Liver (tissue), 3 donors: ENCODE measurements at regions not wholly inside any gene's neighbourhood (a gene's known extent, or its start where the extent isn't known, plus 50 kb on each side); places are given as distances from the start of the nearest gene placed in this dataset.

Experiments used
- ATF3 ChIP-seq: IDR thresholded peaks from 2 replicates; pipeline ENCODE4 v1.6.1; 2016; ENCODE audit warnings: antibody characterized with exemption
- CTCF ChIP-seq: fragments of 150-350 bp; IDR thresholded peaks from 2 replicates; pipeline ENCODE4 v1.5.1; 2017; ENCODE audit warnings: improper control_type of control experiment, low read depth, low read length; ENCODE audit not compliant: missing input control
- EGR1 ChIP-seq, 2 donors: IDR thresholded peaks; 2 replicates each; pipeline ENCODE4 v1.6.1; 2016 to 2018; ENCODE audit warnings: antibody characterized with exemption in 2 of 2, low read depth in 2 of 2
- FOXA1 ChIP-seq: IDR thresholded peaks from 2 replicates; pipeline ENCODE4 v1.6.1; 2016; ENCODE audit warnings: antibody characterized with exemption
- HNF4G ChIP-seq: IDR thresholded peaks from 2 replicates; pipeline ENCODE4 v1.6.1; 2016; ENCODE audit warnings: antibody characterized with exemption
- NR2F2 ChIP-seq: IDR thresholded peaks from 2 replicates; pipeline ENCODE4 v1.6.1; 2016; ENCODE audit warnings: antibody characterized with exemption
- REST ChIP-seq: IDR thresholded peaks from 2 replicates; pipeline ENCODE4 v1.6.1; 2016; ENCODE audit warnings: antibody characterized with exemption, mild to moderate bottlenecking
- TAF1 ChIP-seq: conservative IDR thresholded peaks from 2 replicates; pipeline ENCODE4 v1.6.1; 2016; ENCODE audit warnings: antibody characterized with exemption, mild to moderate bottlenecking
- TF ChIP-seq, protein P1 (sequence below): IDR thresholded peaks from 2 replicates; pipeline ENCODE4 v1.6.1; 2016; ENCODE audit warnings: antibody characterized with exemption
- donor health status: healthy.
- donor health status: healthy.

GRCh38 chr9:28101509-28101908, 528.2 kb upstream of the C9orf72 start:
- TF ChIP-seq NR2F2, result no peak
- no peak for TF ChIP-seq CTCF
- TF ChIP-seq TAF1, result no peak
- no peak for TF ChIP-seq REST
- no peak for TF ChIP-seq FOXA1
- no peak for TF ChIP-seq HNF4G
- TF ChIP-seq EGR1 (IDR thresholded peaks at IDR 0.05; ENCODE audit: low read depth in 2 of 2), result no peak
- no peak for TF ChIP-seq ATF3
- TF ChIP-seq, protein P1, sequence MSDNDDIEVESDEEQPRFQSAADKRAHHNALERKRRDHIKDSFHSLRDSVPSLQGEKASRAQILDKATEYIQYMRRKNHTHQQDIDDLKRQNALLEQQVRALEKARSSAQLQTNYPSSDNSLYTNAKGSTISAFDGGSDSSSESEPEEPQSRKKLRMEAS, result no peak
